GM18498 (cell line): ENCODE measurements at regions not wholly inside any gene's neighbourhood (a gene's known extent, or its start where the extent isn't known, plus 50 kb on each side); places are given as distances from the start of the nearest gene placed in this dataset.
"Not testable (repeated sequence)": the region's sequence is repeated elsewhere in the genome, so short reads cannot be mapped to it uniquely, and the experiment has no call there.

Experiments
- ATAC-seq: cut with Tn5 transposase; IDR thresholded peaks from one replicate; pipeline ENCODE4 v1.9.1; 2021; ENCODE audit warnings: mild to moderate bottlenecking, moderate library complexity; ENCODE audit not compliant: unreplicated experiment

DNA sequence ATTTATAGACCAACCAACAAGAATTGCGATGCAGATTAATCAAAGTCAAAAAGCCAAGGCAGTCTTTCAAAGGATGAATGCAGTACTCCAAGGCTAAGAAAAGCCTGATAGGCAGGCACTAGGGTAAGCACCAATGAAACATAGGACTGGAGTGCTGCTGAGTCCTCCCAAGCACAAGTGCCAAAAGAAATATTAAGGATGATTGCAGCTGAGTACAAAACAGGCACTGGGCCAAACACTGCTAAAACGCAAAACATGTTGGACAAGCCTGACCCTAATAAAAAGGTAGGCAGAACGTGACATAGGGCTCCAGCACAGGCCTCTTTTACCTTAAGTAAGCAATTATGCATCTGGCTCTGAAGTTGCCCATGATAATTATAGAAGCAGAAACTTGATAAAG lies 160.1 kb upstream of the LRP1B start:
- no peak for ATAC-seq

DNA sequence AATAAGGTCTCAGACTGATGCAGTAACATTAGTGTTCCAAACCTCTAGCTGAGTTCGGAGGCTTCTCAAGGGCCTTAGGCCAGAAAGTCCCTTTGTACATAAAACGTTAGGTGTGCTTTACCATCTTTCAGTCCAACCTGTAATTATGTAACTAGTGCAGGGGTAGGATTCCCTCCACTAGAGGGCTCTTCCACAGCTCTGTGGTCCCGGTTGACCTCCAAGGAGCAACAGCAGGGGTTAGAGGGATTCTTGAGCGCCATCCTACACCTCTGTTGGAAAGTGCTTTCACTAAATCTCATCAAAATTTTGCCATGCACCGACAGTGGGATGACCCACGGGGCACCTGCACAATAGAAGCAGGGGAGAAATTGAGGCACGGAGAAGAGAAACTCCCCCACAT lies 155.8 kb upstream of the LRP1B start:
- ATAC-seq, result peak; percentile 83

DNA sequence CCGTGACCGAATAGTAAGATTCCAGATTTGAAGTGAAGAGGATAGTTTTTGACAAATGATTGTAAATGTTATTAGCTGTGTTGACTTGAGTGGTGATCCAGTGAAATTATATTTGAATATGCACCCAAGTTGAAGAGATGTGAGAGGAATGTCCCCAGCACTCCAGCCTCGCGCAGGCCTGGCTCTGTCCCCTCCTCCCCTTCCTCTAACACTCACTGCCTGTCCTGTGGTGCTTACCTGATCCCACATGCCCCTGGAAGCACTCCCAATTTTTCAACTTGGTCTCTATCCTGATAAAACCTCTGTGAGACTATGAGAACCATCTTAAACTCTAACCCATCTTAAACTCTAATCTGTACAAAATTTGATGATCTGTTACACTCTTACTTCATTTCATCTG lies 154.7 kb upstream of the LRP1B start:
- no peak for ATAC-seq

DNA sequence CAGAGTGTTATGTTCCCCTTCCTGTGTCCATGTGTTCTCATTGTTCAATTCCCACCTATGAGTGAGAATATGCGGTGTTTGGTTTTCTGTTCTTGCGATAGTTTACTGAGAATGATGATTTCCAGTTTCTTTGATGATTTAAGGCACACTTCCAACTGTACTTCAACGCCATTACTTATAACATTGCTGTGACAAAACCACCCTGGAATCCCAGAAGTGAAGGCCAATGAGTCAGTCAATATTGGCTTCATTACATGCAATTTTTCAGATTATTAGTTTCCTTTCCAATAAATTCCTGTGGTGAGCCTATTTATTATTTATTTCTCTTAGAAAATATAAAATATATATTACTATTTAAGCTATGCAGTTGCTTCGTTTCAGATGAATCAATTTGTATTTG lies 153.5 kb upstream of the LRP1B start:
- not testable (repeated sequence) for ATAC-seq

DNA sequence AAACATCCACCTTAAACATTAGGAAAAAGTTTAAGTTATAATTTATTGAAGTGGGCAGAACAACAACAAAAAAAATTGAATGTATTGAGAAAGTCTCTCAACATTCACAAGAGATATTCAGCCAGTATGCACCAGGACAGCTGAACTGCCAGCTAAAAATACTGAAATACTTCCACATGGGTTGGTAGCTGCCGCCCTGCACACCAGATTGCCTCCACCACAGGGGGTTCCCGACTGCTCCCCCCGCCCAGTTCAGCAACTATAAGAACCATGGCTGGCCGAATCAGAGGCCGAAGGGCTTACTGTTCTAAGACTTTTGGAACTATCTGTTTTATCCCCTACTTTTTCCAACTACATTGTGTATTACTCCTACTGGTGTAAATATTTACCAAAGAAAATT lies 150.0 kb upstream of the LRP1B start:
- ATAC-seq, result no peak

DNA sequence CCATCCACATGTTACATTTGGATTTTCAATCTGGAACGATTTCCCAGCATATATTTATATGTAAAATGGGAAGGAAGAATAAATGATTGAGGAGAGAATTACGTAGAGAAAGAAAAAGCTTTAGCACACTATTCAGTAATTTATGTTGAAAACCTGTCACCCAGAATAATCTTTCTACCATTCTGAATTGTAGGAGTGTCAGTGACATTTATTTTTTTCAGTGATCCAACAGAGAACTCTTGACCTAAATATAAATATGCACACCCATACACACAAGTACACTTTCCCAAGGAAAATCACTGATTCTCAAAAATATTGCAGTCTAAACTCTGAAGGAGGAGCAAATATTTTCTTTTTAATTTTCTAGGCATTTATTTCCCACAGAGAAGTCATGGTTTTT lies 140.2 kb upstream of the LRP1B start:
- ATAC-seq, result no peak

DNA sequence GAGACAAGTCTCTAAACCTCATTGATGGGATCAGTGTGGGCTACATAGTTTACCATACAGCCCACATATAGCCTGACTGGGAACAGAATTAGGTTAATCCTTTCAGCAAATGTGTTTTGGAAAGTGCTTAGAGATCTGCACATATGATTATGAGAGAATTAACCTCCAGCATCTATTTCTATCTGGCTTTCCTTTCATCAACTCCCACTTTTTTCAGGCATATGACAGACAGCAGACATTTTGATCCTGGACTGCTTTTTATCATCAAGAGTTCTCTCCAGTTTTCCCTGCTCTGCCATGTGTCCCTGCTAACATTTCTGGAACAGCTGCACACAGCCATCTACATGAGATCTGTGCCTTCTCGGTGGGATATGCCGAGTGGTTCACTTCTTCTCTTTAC lies 139.5 kb upstream of the LRP1B start:
- ATAC-seq, result no peak

DNA sequence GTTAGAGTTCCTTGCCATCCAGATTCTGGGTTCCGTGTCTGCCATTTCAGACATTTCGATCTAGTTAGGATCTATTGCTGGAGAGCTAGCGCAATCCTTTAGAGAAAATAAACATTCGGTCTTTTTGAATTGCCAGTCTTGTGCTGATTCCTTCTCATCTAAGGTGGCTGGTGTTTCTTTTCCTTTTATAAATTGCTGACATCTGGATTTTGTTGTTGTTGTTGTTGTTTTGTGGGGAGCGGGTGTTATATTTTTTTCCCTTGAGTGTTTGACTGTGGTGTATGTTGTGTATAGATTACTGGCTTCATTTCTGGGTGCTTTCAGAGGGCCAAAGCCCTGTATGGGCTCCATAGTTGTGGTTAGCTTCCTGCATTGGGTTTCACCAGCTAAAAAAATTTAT lies 128.5 kb upstream of the LRP1B start:
- ATAC-seq, result no peak

DNA sequence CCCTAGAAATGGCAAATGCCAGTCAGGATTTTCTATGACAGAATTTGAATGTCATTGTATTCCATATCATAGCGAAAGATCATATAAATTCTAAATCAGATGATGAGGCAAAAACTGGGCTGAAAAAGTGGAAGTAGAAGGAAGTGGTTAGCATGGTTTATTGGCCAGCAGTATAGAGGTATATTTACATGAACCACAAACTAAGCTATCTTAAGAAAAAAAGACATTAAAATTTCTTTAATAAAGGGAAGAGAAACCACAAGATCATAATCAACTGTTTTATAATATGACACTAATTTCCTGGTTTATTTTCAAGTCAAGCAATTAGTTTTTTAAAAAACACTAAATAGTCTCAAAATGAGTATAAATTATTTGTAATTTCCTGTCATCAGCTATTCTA lies 123.2 kb upstream of the LRP1B start:
- ATAC-seq, result no peak

DNA sequence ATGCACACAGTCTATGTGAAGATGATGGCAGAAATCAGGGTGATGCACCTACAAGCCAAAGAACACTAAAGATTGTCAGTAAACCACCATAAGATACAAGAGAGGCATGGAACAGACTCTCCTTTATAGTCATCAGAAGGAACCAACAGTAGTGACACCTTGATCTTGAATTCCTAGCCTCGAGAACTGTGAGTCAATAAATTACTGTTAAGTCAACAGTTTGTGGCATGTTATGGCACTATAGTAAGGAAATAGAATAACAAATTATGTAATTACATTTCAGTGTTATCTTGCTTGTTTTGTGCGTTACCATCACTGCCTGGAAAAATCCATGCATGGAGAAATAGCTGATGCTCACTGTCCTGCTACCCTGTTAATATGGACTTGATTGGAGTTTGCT lies 110.2 kb upstream of the LRP1B start:
- no peak for ATAC-seq

DNA sequence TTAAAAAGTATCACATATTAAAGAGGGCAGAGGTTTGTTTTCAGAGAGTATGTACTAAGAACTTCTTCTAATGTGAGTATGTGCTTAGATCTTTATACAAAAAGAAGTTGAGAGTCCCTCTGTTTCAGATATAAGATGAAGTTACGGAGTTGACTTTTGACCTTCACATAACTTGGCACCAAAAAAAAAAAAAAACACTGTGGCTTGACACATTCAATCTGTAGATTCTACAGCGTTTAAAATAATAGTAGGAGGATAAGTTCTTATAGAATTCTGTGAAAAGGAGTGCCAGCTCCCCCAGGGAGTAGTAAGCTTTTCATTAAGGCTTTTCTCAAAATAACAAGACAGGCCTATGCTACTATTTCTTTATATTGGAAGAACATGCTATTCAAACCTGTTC lies 105.4 kb upstream of the LRP1B start:
- no peak for ATAC-seq

DNA sequence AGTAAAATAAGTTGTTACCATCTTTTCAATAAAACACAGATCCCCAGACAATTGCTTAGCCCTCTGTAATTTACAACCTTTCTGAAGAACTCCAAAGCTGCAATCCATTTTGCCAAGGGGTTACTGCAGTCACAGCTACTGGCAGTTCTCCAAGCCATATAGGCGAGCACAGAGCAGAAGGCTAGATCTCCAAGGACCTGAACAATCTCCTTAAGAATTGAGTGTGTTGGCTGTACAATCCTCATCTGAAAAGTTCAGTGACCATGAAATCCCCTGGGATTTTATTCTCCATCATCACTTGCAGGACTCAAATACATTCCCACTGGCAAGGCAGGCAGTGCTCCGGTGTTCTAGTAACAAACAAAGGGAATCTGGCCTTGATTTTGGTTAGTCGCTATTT lies 103.9 kb upstream of the LRP1B start:
- ATAC-seq, result no peak

DNA sequence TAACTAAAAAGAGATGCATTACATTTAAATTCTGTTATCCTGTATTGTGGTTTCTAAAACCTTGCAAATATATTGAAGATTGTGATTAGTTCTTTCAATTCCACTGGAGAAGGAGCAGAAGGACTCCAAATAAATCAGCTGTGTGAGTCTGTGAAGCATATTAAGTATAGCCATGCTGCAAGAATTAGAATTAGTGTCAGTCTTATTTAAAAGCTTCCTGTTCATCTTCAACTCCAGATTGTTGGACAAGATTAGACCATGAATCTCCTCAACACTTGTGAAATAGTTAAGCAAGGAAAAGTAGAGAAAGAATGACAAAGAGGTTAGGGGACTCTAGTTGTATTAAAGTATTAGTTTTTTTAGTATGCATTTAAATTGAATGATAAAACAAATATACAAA lies 92.5 kb upstream of the LRP1B start:
- no peak for ATAC-seq

DNA sequence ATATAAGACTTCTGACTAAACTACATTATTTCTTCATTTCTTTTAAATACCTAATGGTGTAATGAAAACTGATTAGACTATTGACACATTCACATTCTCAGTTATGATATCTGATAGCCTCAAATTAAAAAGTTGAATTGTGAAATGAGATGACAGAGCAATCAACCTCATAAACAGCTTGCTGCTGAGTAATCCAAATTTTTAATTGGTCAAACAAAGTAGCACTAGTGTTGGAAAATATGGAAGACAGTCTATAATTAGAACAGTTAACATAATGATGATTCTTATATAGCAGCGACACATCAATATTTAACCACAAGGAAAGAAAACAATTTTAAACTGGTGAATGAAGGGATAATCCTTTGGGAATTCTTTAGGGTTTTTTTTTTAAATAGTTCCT lies 91.9 kb upstream of the LRP1B start:
- ATAC-seq, result no peak

DNA sequence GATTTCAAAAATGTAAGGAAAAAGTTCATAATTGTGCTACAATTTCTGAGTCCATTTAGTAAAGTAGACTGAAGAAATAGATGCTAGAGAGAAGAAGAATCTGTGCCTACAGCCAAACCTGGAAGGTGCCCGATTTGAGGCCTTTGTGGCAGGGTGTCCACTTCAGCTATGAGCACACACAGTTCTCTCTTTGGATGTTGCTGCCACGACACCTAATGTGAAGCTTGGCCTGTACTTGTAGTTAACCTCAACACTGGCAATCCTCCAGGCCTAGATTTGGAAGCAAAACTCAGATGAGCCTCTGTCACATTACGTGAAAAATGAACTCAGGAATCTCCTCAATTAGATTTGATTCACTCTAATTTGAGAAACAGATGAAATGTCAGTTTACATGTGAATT lies 90.1 kb upstream of the LRP1B start:
- no peak for ATAC-seq

DNA sequence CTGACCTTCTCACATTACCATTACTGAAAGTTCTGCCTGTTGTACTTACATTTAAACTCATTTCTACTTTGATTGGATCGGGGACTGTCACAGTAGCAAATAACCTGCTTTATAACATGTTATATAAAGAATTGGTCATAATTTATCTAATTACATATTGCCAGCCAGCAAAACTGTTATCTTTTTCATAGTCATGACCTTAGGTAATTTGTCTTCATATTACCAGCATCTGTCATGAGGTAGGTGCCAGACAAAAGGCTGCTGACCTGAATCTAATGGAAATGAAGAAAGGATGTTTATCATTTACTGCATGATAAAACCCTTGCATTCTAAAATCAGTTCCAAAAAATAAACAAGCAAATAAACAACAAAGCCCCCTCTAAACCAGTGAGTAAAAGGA lies 89.4 kb upstream of the LRP1B start:
- no peak for ATAC-seq

DNA sequence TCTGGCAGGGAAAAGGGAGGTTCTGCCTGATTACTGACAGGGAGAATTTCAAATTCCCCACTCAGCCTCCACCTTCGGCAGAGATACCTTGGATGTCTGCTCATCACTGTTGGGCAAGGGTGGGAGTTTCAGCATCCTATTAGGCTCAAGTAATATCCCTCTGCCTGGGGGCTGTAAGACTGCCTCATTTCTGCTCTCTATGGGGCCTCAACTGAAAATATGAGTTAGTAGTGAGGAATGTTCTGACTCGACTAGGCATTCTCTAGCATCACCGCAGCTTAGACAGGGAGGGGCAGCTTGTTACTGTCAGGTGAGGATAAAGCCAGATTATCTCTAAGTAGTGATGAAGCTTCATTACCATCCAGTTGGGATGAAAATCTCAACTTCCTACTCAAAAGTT lies 87.7 kb upstream of the LRP1B start:
- no peak for ATAC-seq

DNA sequence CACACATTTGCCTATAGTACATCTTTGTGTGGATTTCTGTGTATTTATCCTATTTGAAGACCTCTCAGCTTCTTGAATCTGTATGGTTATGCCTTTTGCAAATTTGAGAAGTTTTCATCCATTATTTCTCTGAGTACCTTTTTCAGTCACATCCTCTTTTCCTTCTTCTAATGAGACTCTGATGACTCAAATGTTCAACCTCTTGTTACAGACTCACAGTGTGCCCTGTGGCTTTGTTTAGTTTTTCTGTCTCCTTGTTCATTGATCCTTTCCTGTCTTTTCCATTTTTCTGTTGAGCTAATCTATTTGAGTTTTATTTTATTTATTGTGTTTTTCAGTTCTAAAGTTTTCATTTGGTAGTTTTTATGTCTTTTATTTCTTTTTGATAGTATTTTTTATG lies 87.0 kb upstream of the LRP1B start:
- ATAC-seq, result no peak

DNA sequence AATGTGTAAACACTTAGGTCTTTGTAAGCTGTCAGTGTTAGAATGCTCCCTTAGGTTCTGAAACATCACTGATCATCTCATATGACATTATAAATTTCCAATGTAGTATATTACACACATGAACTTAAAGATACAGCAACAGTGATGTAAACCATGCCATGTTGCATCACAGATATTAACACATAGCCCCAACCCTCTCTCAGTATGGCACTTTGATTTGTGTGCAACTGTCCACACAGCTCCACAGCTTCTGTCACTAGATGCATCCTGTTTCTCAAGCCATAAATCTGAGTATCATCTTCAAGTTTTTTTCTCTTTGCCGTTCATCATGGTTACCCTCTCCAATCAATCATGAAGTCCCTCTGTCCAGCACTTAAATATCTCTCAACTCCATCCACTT lies 69.2 kb upstream of the LRP1B start:
- ATAC-seq, result no peak

DNA sequence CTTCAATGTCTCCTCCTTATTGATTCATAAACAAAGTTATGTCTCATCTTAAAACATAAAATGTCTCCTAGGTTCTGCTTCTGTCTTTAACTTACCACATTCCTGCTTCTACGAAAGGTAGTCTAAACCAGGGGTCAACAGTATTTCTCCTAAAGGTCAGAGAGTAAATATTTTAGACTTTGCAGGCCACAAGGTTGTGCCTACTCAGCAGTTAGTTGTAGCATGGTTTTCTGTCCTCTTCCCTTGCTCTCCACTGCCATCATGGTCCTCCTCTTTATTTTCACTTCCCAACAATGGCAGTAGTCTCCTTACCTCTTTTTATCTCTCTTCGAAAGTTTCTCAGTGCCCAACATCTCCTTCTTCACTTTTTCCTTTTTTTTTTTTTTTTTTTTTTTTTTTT lies 68.3 kb upstream of the LRP1B start:
- ATAC-seq, result no peak

DNA sequence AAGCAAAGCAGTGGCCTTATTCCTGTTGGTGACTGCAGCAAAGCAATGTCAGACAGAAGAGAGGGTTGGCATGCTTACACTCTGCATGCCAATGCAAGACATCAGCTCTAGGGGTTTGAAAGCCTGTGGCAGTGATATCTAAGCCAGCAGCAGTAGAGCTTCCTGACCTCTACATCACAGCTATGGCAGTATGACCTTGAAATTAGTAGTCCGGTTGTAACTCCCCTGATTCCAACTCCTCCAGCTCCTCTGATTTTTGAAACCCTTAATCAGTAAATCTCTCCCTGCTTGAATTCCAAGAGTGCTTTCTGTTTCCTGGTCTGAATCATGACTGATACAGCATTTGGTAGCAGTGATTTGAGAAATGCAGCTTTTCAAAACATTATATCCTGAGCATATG lies 60.0 kb upstream of the LRP1B start:
- no peak for ATAC-seq

DNA sequence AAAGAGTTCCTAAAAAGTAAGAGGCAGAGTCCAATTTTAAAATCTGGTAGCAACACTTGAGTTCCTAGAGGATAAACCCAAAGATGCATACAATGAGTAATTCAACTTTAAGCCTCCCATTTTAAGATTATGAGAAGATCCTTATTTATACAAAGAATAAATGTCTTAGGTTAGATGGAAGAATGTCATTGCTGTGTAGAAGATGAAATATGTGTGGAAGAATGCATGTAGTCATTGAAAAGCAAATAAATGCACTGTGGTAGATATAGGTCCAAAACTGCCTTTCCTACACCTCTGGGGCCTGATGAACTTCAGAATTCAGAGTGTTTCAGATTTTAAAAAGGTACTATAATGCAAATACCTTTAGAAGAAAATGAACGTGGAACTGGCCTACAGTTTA lies 58.7 kb upstream of the LRP1B start:
- no peak for ATAC-seq

DNA sequence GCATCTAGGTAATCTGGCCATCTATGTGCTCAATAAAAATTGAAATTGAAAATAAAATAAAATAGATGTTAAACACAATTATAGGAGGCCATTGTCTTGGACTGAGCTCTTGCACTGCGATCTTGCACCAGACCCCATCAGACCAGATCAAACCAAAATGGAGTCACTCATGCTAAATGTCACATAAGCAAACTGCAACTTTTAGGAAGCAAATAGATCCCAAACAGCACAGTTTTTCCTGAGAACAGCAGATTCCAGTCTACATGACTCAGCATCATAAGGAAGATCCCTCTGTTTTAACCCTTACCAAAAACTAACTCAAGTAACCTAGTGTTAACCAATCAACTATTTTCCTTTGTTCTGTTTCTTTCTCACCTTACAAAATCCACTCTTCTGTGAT lies 57.7 kb upstream of the LRP1B start:
- no peak for ATAC-seq

DNA sequence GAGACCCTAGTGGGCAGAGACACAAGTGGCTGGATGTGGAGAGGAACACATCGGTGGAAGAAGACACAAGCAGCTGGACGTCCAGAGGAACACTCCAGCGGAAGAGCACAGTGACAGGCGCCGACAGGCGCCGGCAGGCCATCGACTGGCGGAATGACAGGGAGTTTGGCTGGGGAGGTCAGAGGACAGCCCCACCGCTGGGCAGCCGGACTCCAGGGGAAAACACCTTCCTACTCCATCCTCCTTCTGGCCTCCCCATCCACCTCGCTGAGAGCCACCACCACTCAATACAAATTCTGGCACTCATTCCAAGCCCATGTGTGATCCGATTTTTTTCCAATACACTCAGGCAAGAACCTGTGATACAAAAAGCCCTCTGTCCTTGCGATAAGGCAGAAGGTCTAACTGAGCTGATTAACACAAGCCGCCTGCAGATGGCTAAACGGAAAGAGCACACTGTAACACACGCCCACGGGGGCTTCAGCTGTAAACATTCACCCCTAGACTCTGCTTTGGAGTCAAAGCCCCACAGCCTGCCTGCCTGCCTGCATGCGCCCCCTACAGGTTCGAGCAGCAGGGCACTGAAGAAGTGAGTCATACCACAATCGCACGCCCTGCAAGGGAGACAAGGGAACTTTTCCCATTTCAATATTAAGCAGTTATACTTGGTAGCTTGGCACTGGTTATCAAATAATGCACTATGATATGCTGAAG lies 50.2 kb upstream of the LRP1B start:
- ATAC-seq, result no peak
